Right lobe of liver (tissue), 4 donors: ENCODE measurements at regions not wholly inside any gene's neighbourhood (a gene's known extent, or its start where the extent isn't known, plus 50 kb on each side); places are given as distances from the start of the nearest gene placed in this dataset.

Source experiments
- CTCF ChIP-seq, 4 donors: fragments of 200-600 bp in 3 of 4; fragments of 450-650 bp in 1 of 4; IDR thresholded peaks; one replicate each; pipeline versions ENCODE4 v1.5.1 to v1.8.0; 2016 to 2022; ENCODE audit warnings: antibody characterized with exemption in 4 of 4, mild to moderate bottlenecking in 2 of 4
- POLR2A ChIP-seq: fragments of 450-650 bp; IDR thresholded peaks from one replicate; pipeline ENCODE4 v1.6.1; 2017; ENCODE audit warnings: antibody characterized with exemption, mild to moderate bottlenecking
- donor health status: DM: no; HTN: no; CAD: no.
- donor health status: DM: no; HTN: no; CAD: no.
- donor health status: DM: no; HTN: yes; CAD: no.

DNA sequence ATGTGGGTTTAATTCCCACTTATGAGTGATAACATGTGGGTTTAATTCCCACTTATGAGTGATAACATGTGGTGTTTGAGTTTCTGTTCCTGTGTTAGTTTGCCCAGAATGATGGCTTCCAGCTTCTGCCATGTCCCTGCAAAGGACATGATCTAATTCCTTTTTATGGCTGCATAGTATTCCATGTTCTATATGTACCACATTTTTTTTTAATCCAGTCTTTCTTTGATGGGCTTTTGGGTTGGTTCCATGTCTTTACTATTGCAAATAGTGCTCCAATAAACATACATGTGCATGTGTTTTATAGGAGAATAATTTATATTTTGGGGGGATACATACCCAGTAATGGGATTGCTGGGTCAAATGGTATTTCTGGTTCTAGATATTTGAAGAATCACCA lies 317.8 kb downstream of the MMUT start:
- no peak for TF ChIP-seq CTCF (IDR thresholded peaks at IDR 0.05)
- no peak for TF ChIP-seq POLR2A
